GM19099 (cell line): ENCODE measurements at regions not wholly inside any gene's neighbourhood (a gene's known extent, or its start where the extent isn't known, plus 50 kb on each side); places are given as distances from the start of the nearest gene placed in this dataset.

Experiments used
- POLR2A ChIP-seq: IDR thresholded peaks from 3 replicates; pipeline ENCODE4 v1.6.1; 2011; ENCODE audit warnings: low read depth; ENCODE audit not compliant: insufficient read length; ENCODE audit errors: extremely low read depth

- TF ChIP-seq POLR2A = no peak
These were observed 776.4 kb upstream of the AUTS2 start for GRCh38 chr7:68821846-68822245.

GRCh38 chr7:68823996-68824780, 774.1 kb upstream of the AUTS2 start:
- TF ChIP-seq POLR2A = no peak

GRCh38 chr7:68828575-68828974, 769.7 kb upstream of the AUTS2 start:
- TF ChIP-seq POLR2A = no peak

GRCh38 chr7:68833422-68833821, 764.9 kb upstream of the AUTS2 start:
- TF ChIP-seq POLR2A = no peak

- no peak for TF ChIP-seq POLR2A
These were observed 759.3 kb upstream of the AUTS2 start for GRCh38 chr7:68839014-68839413.

GRCh38 chr7:68840991-68841390, 757.3 kb upstream of the AUTS2 start:
- TF ChIP-seq POLR2A = no peak

GRCh38 chr7:68846811-68847325, 751.4 kb upstream of the AUTS2 start:
- TF ChIP-seq POLR2A = no peak

- no peak for TF ChIP-seq POLR2A
These were observed 745.0 kb upstream of the AUTS2 start for GRCh38 chr7:68853254-68853653.

- TF ChIP-seq POLR2A = no peak
These were observed 740.7 kb upstream of the AUTS2 start for GRCh38 chr7:68857571-68857970.

- TF ChIP-seq POLR2A = no peak
These were observed 739.8 kb upstream of the AUTS2 start for GRCh38 chr7:68858497-68858896.

- TF ChIP-seq POLR2A = no peak
These were observed 737.1 kb upstream of the AUTS2 start for GRCh38 chr7:68861171-68861570.

- no peak for TF ChIP-seq POLR2A
These were observed 736.0 kb upstream of the AUTS2 start for GRCh38 chr7:68862261-68862660.

GRCh38 chr7:68862736-68863135, 735.5 kb upstream of the AUTS2 start:
- TF ChIP-seq POLR2A = no peak

GRCh38 chr7:68865351-68866199, 732.7 kb upstream of the AUTS2 start:
- TF ChIP-seq POLR2A = no peak

- no peak for TF ChIP-seq POLR2A
These were observed 732.1 kb upstream of the AUTS2 start for GRCh38 chr7:68866200-68866570.

GRCh38 chr7:68868978-68869377, 729.3 kb upstream of the AUTS2 start:
- TF ChIP-seq POLR2A = no peak
